Astrocyte of the cerebellum (primary cell): ENCODE measurements at regions not wholly inside any gene's neighbourhood (a gene's known extent, or its start where the extent isn't known, plus 50 kb on each side); places are given as distances from the start of the nearest gene placed in this dataset.
"Not testable (repeated sequence)": the region's sequence is repeated elsewhere in the genome, so short reads cannot be mapped to it uniquely, and the experiment has no call there.

Experiments
- DNase-seq: peaks from one replicate; pipeline ENCODE4 v3.0.0-alpha.2; 2011; ENCODE audit warnings: low read depth
- H3K4me3 ChIP-seq: 2 replicates; pipeline ENCODE4 v1.5.1; 2011; ENCODE audit warnings: mild to moderate bottlenecking, low read depth, low read length, moderate library complexity
- CTCF ChIP-seq: IDR thresholded peaks from 2 replicates; pipeline ENCODE4 v1.5.1; 2012; ENCODE audit warnings: low read length, low read depth, moderate library complexity, mild to moderate bottlenecking; ENCODE audit errors: missing control alignments
- in situ Hi-C: cut with HindIII; loops from 2 replicates; pipeline ENCODE4 v1.10.0; 2017; ENCODE audit warnings: low sequenced_read_pairs

- no peak overlapping the region for H3K4me3 ChIP-seq
- no peak for DNase-seq
- TF ChIP-seq CTCF: no peak
- in situ Hi-C loops: no loop called here
Observed at GRCh38 chr10:4159173-4159572, 374.2 kb upstream of the KLF6 start.

- TF ChIP-seq CTCF: no peak
- DNase-seq: no peak
- H3K4me3 ChIP-seq: no peak overlapping the region
- in situ Hi-C loops: loop anchor here (5.0 kb wide), 1 partner anchor 47 kb away; no protein-coding TSS in a partner anchor
Observed at GRCh38 chr10:4154191-4154715, 369.2 kb upstream of the KLF6 start.

GRCh38 chr10:4151466-4151865, 366.5 kb upstream of the KLF6 start:
- no peak for DNase-seq
- in situ Hi-C loops: loop anchor here (5.0 kb wide), 1 partner anchor 44 kb away; no protein-coding TSS in a partner anchor

GRCh38 chr10:4150676-4151075, 365.7 kb upstream of the KLF6 start:
- no peak overlapping the region for H3K4me3 ChIP-seq
- no peak for DNase-seq
- in situ Hi-C loops: loop anchor here (5.0 kb wide), 1 partner anchor 43 kb away; no protein-coding TSS in a partner anchor
- TF ChIP-seq CTCF: no peak

More at GRCh38 chr10:4151466-4151865, 366.5 kb upstream of the KLF6 start:
- H3K4me3 ChIP-seq: no peak overlapping the region
- TF ChIP-seq CTCF: no peak

- H3K4me3 ChIP-seq, in situ Hi-C loops: not testable (repeated sequence)
Observed at GRCh38 chr10:4149460-4149859, 364.5 kb upstream of the KLF6 start.

GRCh38 chr10:4147245-4147644, 362.2 kb upstream of the KLF6 start:
- no peak for DNase-seq
- in situ Hi-C loops: no loop called here
- H3K4me3 ChIP-seq: no peak overlapping the region
- TF ChIP-seq CTCF: no peak

More at GRCh38 chr10:4149460-4149859, 364.5 kb upstream of the KLF6 start:
- DNase-seq: not testable (repeated sequence)

- in situ Hi-C loops: no loop called here
- H3K4me3 ChIP-seq: no peak overlapping the region
- no peak for TF ChIP-seq CTCF
- no peak for DNase-seq
Observed at GRCh38 chr10:4144817-4145216, 359.8 kb upstream of the KLF6 start.
